ENCODE measurements at regions not wholly inside any gene's neighbourhood (a gene's known extent, or its start where the extent isn't known, plus 50 kb on each side); places are given as distances from the start of the nearest gene placed in this dataset.
"Not testable (repeated sequence)": the region's sequence is repeated elsewhere in the genome, so short reads cannot be mapped to it uniquely, and the experiment has no call there.

DNA sequence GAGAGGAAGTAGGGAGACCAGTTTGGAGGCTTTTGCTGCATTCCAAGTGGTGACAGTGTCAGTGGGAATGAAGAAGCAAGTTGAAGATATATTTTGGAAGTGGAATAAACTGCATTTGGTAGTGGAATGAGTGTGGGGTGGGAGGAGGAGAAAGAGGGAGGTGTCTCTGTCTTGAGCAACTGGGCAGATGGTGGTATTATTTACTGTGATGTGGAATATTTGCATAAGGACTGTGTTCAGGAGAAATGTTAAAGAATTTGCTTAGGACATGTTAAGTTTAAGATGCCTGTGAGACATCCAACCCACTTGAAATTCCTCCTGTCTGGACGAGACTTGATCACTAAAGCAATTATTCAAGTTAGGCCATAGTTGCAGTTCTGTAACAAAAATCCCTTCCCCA, 448.9 kb upstream of the AMOT start:
- Mint-ChIP-seq H3K27me3 (no peaks in the 10 kb centered on the region), H3K4me1 (no peaks in the 10 kb centered on the region), H3K9me3 (ENCODE audit: low read depth) (no peaks in the 10 kb centered on the region), H3K4me3 (no peak overlapping the region), H3K36me3 (no peaks in the 10 kb centered on the region), H3K27ac (no peak overlapping the region)
- DNase-seq: no peak
- no peak for ATAC-seq
- CTCF ChIA-PET: no interaction called here

DNA sequence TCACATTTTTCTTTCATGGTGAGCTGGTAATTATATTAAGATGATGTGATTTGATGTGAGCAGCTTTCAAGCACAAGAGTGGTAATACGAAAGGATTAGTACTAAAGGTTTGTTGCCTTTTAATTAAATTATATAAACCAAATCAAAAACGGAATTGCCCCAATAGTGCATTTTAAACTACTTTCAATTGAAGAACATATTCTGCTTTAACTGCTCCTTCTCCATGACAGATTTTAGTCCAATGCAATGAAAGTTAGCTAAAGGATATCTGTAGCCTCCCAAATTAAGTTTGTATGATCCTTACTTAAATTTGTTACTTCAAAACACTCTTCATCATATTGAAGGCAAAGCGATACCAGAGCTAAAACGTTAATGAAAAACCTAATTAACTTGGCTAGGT, 447.1 kb upstream of the AMOT start:
- H3K4me3 Mint-ChIP-seq: no peak overlapping the region
- no peaks in the 10 kb centered on the region for H3K4me1 Mint-ChIP-seq

DNA sequence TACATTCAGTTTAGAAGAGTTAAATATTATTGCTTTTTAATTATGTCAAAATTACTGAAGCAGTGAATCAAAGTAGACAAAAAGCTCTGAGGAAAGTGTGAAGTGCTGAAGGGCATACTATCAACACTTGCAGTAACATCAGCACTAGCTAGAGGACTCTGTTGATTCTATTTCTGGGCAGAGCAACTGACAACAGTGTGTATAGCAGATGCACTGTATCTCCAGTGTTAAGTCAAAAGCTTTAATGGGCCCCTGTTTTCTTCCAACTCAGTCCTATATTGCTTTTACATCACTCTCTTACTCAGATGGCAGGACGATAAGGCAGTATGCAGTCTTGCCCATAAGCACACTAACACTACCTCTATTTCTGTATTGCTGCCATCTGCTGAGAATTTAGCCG, 435.2 kb upstream of the AMOT start:
- no peak for ATAC-seq
- no peak overlapping the region for H3K4me3 Mint-ChIP-seq
- DNase-seq: no peak
- H3K27ac Mint-ChIP-seq: no peak overlapping the region
- no peaks in the 10 kb centered on the region for H3K27me3 Mint-ChIP-seq
- CTCF ChIA-PET: no interaction called here
- no peaks in the 10 kb centered on the region for H3K36me3 Mint-ChIP-seq
- peaks cover 4% of the 10 kb centered on the region for H3K9me3 Mint-ChIP-seq (ENCODE audit: low read depth)
- H3K4me1 Mint-ChIP-seq: no peaks in the 10 kb centered on the region

More for the DNA sequence above, 447.1 kb upstream of the AMOT start:
- no peaks in the 10 kb centered on the region for H3K9me3 Mint-ChIP-seq (ENCODE audit: low read depth)
- no peaks in the 10 kb centered on the region for H3K36me3 Mint-ChIP-seq
- no peaks in the 10 kb centered on the region for H3K27me3 Mint-ChIP-seq
- no peak for ATAC-seq
- H3K27ac Mint-ChIP-seq: no peak overlapping the region
- DNase-seq: no peak
- CTCF ChIA-PET: no interaction called here

DNA sequence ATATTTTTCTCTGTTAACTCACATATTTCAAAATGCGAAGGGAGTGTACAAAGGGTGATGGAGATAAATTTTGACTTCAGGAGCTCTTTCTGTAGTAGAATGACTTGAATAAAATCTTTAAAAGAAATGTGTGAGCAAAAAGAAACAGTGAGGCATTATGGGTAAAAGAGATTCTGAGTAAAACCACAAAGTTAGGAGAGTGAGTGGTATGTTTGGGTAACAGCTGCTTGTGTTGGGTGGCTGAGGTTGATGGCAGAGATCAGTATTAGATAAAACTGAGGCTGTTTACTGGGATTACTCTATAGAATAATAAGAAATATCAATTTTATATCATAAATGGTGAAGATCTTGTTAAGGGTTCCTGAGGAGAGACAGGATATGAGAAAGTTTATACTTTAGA, 434.2 kb upstream of the AMOT start:
- CTCF ChIA-PET: no interaction called here
- ATAC-seq: no peak
- H3K9me3 Mint-ChIP-seq (ENCODE audit: low read depth): peaks cover 4% of the 10 kb centered on the region

DNA sequence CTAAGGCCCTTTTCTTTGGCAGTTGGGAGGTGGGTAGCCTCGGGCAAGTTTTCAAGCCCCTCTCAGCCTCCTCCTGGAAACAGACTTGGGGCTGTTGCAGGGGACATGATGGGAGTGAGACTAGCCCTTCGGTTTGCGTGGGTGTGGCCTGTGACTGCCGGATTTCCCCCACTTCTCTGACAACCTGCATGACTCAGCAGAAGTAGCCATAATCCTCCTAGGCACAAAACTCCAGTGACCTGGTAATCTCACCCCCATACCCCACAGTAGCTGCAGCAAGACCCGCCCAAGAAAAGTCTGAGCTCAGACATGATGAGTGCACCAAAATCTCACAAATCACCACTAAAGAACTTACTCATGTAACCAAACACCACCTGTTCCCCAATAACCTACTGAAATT, 433.7 kb upstream of the AMOT start:
- DNase-seq (no peak), ATAC-seq (no peak)
- peaks cover 4% of the 10 kb centered on the region for H3K9me3 Mint-ChIP-seq (ENCODE audit: low read depth)
- no peak overlapping the region for H3K27ac Mint-ChIP-seq
- H3K4me1 Mint-ChIP-seq: no peaks in the 10 kb centered on the region
- H3K27me3 Mint-ChIP-seq: no peaks in the 10 kb centered on the region
- no peaks in the 10 kb centered on the region for H3K36me3 Mint-ChIP-seq
- CTCF ChIA-PET: no interaction called here
- H3K4me3 Mint-ChIP-seq: no peak overlapping the region

More for the DNA sequence above, 434.2 kb upstream of the AMOT start:
- no peaks in the 10 kb centered on the region for H3K27me3 Mint-ChIP-seq
- H3K36me3 Mint-ChIP-seq: no peaks in the 10 kb centered on the region
- H3K27ac Mint-ChIP-seq: no peak overlapping the region
- no peak for DNase-seq
- no peaks in the 10 kb centered on the region for H3K4me1 Mint-ChIP-seq
- H3K4me3 Mint-ChIP-seq: no peak overlapping the region

DNA sequence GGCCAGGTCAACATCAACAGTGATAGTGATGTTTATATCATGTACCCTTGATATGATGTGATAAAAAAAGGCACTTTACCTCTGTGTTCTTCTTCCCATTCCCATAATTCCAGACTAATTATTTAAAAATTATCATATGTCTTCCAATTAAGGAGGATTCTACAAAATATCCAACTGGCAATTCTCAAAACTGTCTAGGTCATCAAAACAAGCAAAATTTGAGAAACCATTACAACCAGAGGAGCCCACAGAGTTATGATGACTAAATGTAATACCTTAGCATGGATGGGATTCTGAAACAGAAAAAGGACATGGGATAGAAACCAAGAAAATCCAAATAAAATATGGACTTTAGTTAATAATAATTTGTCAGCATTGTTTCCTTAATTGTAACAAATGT, 428.6 kb upstream of the AMOT start:
- no peaks in the 10 kb centered on the region for H3K9me3 Mint-ChIP-seq (ENCODE audit: low read depth)

DNA sequence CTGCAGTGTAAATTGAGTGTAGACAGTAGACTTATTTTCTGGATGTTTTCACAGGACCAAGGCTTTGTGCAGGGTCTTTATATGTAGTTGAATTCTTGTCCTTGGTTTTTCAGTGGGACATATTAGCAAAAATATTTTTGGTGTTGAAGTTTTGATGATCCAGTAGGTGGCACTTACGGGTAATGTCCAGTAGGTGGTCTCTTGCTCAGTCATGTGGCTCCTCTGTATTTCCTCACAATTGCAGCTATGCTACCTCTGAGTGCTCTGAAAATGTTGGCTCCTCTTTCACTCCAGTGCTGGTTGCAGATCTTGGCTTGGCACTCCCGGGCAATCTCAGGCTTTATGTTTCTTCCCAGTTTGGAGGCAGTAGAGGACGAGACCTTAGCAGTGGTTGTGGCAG, 419.8 kb upstream of the AMOT start:
- CTCF ChIA-PET: no interaction called here
- peaks cover 5% of the 10 kb centered on the region for H3K9me3 Mint-ChIP-seq (ENCODE audit: low read depth)
- H3K27ac Mint-ChIP-seq: no peak overlapping the region
- H3K4me1 Mint-ChIP-seq: no peaks in the 10 kb centered on the region
- no peak for DNase-seq
- no peaks in the 10 kb centered on the region for H3K36me3 Mint-ChIP-seq
- H3K27me3 Mint-ChIP-seq: no peaks in the 10 kb centered on the region
- no peak for ATAC-seq
- H3K4me3 Mint-ChIP-seq: no peak overlapping the region

More for the DNA sequence above, 428.6 kb upstream of the AMOT start:
- no peaks in the 10 kb centered on the region for H3K27me3 Mint-ChIP-seq
- DNase-seq: no peak
- CTCF ChIA-PET: no interaction called here
- ATAC-seq: no peak
- H3K36me3 Mint-ChIP-seq: no peaks in the 10 kb centered on the region
- no peak overlapping the region for H3K27ac Mint-ChIP-seq
- no peaks in the 10 kb centered on the region for H3K4me1 Mint-ChIP-seq
- no peak overlapping the region for H3K4me3 Mint-ChIP-seq

DNA sequence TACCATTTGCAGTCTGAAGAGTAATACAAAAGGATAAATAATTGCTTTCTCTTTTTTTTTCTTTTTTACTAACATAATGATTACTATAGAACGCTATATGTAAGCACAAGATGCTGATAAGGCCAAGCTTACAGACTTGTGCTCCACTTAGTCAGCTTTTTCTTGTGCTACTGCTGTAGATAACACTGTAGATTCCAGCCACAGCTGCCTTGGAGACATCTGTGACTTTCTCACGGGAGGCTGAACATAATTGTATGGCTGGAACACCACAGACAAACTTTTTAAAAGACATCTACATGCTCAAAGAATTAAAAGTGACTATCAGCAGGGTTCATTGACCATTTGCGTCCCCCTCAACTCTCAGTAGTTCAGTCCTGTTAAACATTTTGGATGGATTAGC, 381.7 kb upstream of the AMOT start:
- H3K27ac Mint-ChIP-seq: no peak overlapping the region
- H3K9me3 Mint-ChIP-seq (ENCODE audit: low read depth): peaks cover 4% of the 10 kb centered on the region
- DNase-seq (no peak), ATAC-seq (no peak)
- CTCF ChIA-PET: no interaction called here
- no peaks in the 10 kb centered on the region for H3K4me1 Mint-ChIP-seq
- H3K36me3 Mint-ChIP-seq: no peaks in the 10 kb centered on the region
- H3K4me3 Mint-ChIP-seq: no peak overlapping the region
- H3K27me3 Mint-ChIP-seq: no peaks in the 10 kb centered on the region

DNA sequence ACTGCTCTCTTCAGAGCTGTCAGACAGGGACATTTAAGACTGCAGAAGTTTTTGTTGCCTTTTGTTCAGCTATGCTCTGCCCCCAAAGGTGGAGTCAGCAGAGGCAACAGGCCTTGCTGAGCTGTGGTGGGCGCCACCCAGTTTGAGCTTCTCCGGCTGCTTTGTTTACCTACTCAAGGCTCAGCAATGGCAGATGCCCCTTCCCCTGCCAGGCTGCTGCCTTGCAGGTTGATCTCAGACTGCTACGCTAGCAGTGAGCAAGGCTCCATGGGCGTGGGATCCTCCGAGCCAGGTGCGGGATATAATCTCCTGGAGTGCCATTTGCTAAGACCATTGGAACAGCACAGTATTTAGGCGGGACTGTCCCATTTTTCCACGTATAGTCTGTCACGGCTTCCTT, 371.4 kb upstream of the AMOT start:
- no peak overlapping the region for H3K27ac Mint-ChIP-seq
- DNase-seq (no peak), ATAC-seq (no peak)
- peaks cover 2% of the 10 kb centered on the region for H3K9me3 Mint-ChIP-seq (ENCODE audit: low read depth)
- no peaks in the 10 kb centered on the region for H3K36me3 Mint-ChIP-seq
- H3K4me3 Mint-ChIP-seq: no peak overlapping the region
- H3K4me1 Mint-ChIP-seq: no peaks in the 10 kb centered on the region
- CTCF ChIA-PET: no interaction called here
- no peaks in the 10 kb centered on the region for H3K27me3 Mint-ChIP-seq

DNA sequence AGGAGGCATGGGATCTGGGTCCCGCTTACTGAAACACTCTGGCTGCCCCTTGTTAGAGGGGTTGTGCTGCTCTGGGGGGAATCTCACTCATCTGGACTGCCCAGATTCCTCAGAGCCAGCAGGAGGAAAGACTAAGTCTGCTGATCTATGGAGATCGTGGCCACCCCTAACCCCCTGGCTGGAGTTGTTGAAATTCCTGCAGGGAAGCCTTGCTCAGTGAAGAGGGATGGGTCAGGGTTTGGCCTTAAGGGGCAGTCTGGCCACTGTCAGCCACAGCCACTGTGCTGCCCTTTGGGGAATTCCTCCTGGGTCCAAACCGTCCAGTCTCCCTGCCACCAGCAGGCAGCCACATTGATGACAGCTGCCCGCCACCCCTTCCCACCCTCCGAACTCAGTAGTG, 362.0 kb upstream of the AMOT start:
- ATAC-seq: no peak
- no peak overlapping the region for H3K4me3 Mint-ChIP-seq
- H3K27ac Mint-ChIP-seq: no peak overlapping the region
- no peaks in the 10 kb centered on the region for H3K4me1 Mint-ChIP-seq
- CTCF ChIA-PET: no interaction called here
- DNase-seq: no peak
- no peaks in the 10 kb centered on the region for H3K27me3 Mint-ChIP-seq
- no peaks in the 10 kb centered on the region for H3K36me3 Mint-ChIP-seq
- H3K9me3 Mint-ChIP-seq (ENCODE audit: low read depth): no peaks in the 10 kb centered on the region

DNA sequence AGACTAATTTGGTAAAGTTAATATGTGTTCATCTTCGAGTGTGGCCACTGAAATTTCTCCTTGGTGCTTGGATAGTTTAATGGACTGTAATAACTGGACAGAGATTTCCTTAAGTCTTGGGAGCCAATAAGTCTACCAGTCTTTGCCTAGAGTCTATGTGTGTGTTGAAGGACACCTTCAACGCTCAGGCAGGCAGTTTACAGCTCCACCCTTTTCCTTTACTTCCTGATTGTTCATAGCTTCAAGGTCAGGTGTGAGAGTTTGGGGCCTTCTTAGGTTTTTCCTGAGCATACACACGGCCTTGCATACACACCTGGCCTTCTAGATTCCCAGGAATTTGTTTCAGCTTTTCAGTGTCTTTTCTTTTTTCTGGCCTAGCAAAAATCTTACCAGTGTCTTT, 355.3 kb upstream of the AMOT start:
- Mint-ChIP-seq H3K4me3 (no peak overlapping the region), H3K27me3 (no peaks in the 10 kb centered on the region), H3K27ac (no peak overlapping the region), H3K4me1 (no peaks in the 10 kb centered on the region), H3K9me3 (ENCODE audit: low read depth) (no peaks in the 10 kb centered on the region), H3K36me3 (no peaks in the 10 kb centered on the region)
- CTCF ChIA-PET: no interaction called here
- ATAC-seq (no peak), DNase-seq (no peak)

DNA sequence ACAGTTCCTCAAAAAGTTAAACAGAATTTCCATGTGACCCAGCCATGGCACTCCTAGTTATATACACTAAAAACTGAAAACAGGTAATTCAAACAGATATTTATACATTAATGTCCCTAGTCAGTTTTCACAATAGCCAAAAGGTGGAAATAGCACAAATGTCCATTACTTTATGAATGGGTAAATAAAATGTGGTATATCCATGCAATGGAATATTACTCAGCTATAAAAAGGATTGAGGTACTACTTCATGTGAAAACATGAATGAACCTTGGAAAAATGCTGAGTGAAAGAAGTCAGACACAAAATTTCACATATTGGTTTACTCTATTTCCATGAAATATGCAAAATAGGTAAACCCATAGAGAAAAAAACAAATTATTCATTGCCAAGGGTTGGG, 351.8 kb upstream of the AMOT start:
- CTCF ChIA-PET: no interaction called here
- H3K36me3 Mint-ChIP-seq: no peaks in the 10 kb centered on the region
- H3K27me3 Mint-ChIP-seq: no peaks in the 10 kb centered on the region
- H3K9me3 Mint-ChIP-seq (ENCODE audit: low read depth): no peaks in the 10 kb centered on the region
- no peak overlapping the region for H3K27ac Mint-ChIP-seq
- H3K4me1 Mint-ChIP-seq: no peaks in the 10 kb centered on the region
- DNase-seq (no peak), ATAC-seq (no peak)
- no peak overlapping the region for H3K4me3 Mint-ChIP-seq

DNA sequence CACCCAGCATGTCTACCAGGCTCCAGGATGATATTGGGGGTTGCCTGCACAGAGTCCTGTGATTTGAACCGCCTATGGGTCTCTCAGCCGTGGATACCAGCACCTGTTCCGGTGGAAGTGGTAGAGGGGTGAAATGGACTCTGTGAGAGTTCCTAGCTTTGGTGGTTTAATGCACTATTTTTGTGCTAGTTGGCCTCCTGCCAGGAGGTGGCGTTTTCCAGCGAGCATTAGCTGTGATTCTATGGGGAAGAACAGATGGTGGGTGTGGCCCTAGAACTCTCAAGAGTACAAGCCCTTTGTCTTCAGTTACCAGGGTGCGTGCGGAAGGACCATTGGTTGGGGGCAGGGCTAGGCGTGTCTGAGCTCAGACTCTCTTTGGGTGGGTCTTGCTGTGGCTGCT, 316.9 kb upstream of the AMOT start:
- Mint-ChIP-seq H3K27ac (no peak overlapping the region), H3K9me3 (ENCODE audit: low read depth) (no peaks in the 10 kb centered on the region), H3K27me3 (no peaks in the 10 kb centered on the region), H3K4me1 (no peaks in the 10 kb centered on the region), H3K36me3 (no peaks in the 10 kb centered on the region), H3K4me3 (no peak overlapping the region)
- DNase-seq (no peak), ATAC-seq (no peak)
- CTCF ChIA-PET: no interaction called here

DNA sequence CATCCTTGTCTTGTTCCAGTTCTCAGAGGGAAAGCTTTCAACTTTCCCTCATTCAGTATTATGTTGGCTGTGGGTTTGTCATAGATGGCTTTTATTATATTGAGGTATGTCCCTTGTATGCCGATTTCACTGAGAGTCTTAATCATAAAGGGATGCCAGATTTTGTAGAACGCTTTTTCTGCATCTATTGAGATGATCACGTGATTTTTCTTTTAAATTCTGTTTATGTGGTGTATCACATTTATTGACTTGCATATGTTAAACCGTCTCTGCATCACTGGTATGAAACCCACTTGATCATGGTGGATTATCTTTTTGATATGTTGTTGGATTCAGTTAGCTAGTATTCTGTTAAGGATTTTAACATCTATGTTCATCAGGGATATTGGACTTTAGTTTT, 313.7 kb upstream of the AMOT start:
- ATAC-seq; H3K4me1 Mint-ChIP-seq; H3K36me3 Mint-ChIP-seq; H3K9me3 Mint-ChIP-seq (ENCODE audit: low read depth); H3K27me3 Mint-ChIP-seq; H3K4me3 Mint-ChIP-seq; DNase-seq; H3K27ac Mint-ChIP-seq; CTCF ChIA-PET: not testable (repeated sequence)

DNA sequence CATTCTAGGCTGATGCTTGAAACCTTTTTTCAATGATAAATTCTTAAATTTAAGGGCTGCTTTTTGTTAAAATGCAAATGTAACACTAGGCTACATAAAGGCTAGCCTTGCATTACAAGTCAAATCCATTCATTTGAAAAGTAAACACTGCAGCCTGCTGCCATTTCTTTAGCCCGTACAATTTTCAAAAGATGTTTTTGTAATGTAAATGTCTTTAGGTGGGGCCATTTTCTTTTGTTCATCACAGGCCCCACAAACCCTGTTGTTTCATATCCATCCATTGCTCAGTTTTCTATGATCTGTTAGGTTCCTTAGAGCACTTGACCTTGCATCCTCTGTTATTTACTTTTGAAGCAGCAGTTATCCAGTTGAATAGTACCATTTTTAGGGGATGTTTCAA, 296.2 kb upstream of the AMOT start:
- Mint-ChIP-seq H3K27ac (no peak overlapping the region), H3K9me3 (ENCODE audit: low read depth) (no peaks in the 10 kb centered on the region), H3K4me3 (no peak overlapping the region), H3K27me3 (no peaks in the 10 kb centered on the region), H3K4me1 (no peaks in the 10 kb centered on the region), H3K36me3 (no peaks in the 10 kb centered on the region)
- ATAC-seq (no peak), DNase-seq (no peak)
- CTCF ChIA-PET: no interaction called here

All from activated CD8-positive, alpha-beta memory T cell treated with anti-CD3 and anti-CD28 coated beads, Interleukin-2, amount 10 ng/mL, durations not matched to agents 7 days and 5 days (primary cell).